Activated naive CD4-positive, alpha-beta T cell treated with anti-CD3 and anti-CD28 coated beads, Interleukin-2, amount 50 U/mL, for 72 hours (primary cell): ENCODE measurements at regions not wholly inside any gene's neighbourhood (a gene's known extent, or its start where the extent isn't known, plus 50 kb on each side); places are given as distances from the start of the nearest gene placed in this dataset.
"Not testable (repeated sequence)": the region's sequence is repeated elsewhere in the genome, so short reads cannot be mapped to it uniquely, and the experiment has no call there.

Experiments
- ATAC-seq, 2 donors: fragments of 150-1000 bp; cut with Tn5 transposase; 2 replicates each; pipeline ENCODE4 v1.10.0; 2021; ENCODE audit warnings: mild to moderate bottlenecking in 2 of 2, moderate library complexity in 2 of 2
- DNase-seq, 2 donors: peaks; one replicate each; pipeline ENCODE4 v3.0.0; 2021 to 2022; ENCODE audit warnings: low spot score in 2 of 2
- H3K27ac Mint-ChIP-seq, 2 donors: one replicate each; pipeline ENCODE4 v1.8.0; 2022; ENCODE audit warnings: mild to moderate bottlenecking in 2 of 2, mixed read lengths in 2 of 2
- H3K36me3 Mint-ChIP-seq, 2 donors: one replicate each; pipeline ENCODE4 v1.8.0; 2022; ENCODE audit warnings: mixed read lengths in 2 of 2
- H3K9me3 Mint-ChIP-seq, 2 donors: one replicate each; pipeline ENCODE4 v1.8.0; 2022; ENCODE audit warnings: mixed read lengths in 2 of 2

DNA sequence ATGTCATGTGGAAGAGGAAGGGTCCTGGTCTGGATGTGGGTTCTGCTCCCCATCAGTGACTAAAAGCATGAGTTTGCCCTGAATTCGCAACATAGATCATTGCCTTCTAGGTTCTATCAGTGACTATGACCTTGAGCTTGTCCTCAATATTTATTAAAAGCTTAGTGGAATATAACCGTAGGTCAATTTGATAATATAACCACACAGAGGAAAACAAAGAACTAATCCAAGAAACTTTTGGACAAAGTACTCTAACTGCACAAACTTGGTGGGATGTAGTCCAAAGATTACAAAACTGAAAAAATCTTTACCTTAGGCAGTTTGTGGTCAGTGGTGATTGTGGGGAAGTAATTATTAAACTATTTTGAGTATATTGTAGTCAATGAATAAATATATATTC lies 152.9 kb downstream of the CYP26A1 start:
- no peaks in the 10 kb centered on the region for H3K36me3 Mint-ChIP-seq
- no peak for ATAC-seq
- no peak for DNase-seq
- no peaks in the 10 kb centered on the region for H3K9me3 Mint-ChIP-seq
- no peak overlapping the region for H3K27ac Mint-ChIP-seq

DNA sequence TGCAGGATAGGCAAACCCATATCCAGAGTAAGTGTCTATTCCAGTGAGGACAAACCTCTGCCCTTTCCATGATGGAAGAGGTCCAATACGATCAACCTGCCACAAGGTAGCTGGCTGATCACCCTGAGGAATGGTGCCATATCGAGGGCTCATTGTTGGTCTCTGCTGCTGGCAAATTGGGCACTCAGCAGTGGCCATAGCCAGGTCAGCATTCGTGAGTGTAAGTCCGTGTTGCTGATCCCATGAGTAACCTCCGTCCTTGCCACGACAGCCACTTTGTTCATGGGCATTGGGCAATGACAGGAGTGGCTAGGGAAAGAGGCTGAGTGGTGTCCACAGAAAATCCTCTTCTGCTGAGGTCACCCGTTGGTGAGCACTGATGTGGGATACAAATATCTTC lies 156.9 kb downstream of the CYP26A1 start:
- H3K9me3 Mint-ChIP-seq, DNase-seq, H3K36me3 Mint-ChIP-seq, H3K27ac Mint-ChIP-seq, ATAC-seq: not testable (repeated sequence)

DNA sequence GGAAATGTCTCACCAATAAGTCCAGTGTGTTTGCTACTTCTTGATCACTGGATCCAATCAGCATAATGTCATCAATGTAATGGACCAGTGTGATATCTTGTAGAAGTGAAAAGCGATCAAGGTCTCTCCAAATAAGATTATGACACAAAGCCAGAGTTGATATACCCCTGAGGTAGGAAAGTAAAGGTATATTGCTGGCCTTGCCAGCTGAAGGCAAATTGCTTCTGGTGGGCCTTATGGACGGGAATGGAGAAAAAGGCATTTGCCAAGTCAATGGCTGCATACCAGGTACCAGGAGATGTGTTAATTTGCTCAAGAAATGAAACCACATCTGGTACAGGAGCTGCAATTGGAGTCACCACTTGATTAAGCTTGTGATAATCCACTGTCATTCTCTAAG lies 158.5 kb downstream of the CYP26A1 start:
- not testable (repeated sequence) for ATAC-seq, H3K36me3 Mint-ChIP-seq, DNase-seq, H3K27ac Mint-ChIP-seq, H3K9me3 Mint-ChIP-seq

DNA sequence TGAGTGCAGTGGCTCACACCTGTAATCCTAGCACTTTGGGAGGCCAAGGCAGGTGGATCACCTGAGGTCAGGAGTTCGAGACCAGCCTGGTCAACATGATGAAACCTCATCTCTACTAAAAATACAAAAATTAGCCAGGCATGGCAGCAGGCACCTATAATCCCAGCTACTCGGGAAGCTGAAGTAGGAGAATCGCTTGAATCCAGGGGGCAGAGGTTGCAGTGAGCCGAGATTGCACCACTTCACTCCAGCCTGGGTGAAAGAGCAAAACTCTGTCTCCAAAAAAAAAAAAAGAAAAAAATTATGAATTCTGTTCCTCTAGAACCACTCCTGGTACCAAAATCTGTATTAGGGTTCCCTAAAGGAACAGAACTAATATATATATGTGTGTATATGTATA lies 161.2 kb downstream of the CYP26A1 start:
- not testable (repeated sequence) for H3K9me3 Mint-ChIP-seq, ATAC-seq, DNase-seq, H3K36me3 Mint-ChIP-seq, H3K27ac Mint-ChIP-seq

DNA sequence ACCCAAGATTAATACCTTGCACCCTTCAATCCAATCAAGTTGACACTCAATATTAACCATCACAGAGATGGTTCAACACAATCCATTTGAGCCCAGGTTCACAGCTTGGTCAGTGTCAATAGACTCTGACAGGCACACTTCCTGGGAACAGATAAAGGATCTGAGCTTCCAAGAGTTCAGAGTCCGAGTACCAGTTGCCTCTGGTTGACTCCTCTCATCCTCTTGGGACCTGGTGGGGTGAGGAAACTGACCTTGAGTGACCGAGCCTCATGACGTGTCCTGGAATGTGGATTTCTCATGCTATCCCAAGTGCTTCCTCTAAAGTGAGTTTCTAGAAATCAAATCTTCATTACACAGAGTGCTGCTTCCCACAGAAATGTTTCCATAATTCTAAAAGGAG lies 162.0 kb downstream of the CYP26A1 start:
- no peaks in the 10 kb centered on the region for H3K36me3 Mint-ChIP-seq
- no peak overlapping the region for H3K27ac Mint-ChIP-seq
- ATAC-seq (no peak), DNase-seq (no peak)
- no peaks in the 10 kb centered on the region for H3K9me3 Mint-ChIP-seq

DNA sequence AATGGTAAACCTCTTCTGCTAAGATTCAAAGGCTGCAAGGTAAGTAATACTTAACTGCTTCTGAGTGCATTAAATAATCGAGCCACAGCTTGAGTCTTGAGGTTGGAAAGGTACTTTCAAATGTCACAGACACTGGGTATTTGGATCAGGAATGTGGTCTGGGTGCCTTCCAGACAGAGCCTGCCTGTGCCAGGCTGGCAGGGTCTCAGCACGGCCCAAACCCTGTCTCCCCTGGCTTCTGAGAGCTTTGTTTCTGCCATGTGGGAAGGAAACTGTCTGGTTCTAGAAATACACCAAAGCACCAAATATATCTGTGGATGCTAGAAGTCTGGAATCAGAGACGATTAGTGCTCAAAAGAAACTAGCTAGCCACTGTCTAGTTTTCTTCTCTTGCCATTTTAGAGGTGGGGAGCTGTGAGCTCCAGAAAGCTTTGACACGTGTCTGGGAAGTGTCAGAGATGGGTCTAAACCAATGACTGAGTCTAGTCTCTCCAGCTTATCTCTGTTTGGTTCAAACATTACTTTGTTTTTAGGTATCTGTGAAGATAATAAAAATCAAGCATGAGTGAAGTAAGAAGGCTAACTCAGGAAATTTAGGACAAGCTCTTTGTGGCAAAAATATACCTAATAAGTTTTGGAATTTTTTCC lies 162.8 kb downstream of the CYP26A1 start:
- H3K27ac Mint-ChIP-seq: no peak overlapping the region
- H3K36me3 Mint-ChIP-seq: no peaks in the 10 kb centered on the region
- no peak for ATAC-seq
- DNase-seq: no peak
- no peaks in the 10 kb centered on the region for H3K9me3 Mint-ChIP-seq

DNA sequence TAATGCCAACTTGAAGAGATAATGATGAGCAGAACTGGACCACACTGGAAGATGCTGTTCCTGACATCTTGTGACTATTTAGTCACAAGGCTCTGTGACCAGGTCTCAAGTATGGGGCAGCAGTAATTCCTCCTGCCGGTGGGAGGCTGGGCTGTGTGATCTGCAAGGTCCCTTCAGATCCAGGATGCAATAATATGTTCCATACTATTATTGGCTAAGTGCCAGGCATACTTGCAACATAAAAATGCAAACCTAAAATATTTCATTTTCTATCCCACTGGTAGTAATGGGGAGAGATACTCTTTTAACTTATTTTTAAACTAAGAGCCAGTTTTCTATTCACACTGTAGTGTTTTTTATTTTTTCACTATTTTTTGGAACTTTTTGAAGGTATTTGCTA lies 171.5 kb downstream of the CYP26A1 start:
- ATAC-seq: no peak
- H3K9me3 Mint-ChIP-seq: no peaks in the 10 kb centered on the region
- no peaks in the 10 kb centered on the region for H3K36me3 Mint-ChIP-seq
- no peak overlapping the region for H3K27ac Mint-ChIP-seq
- DNase-seq: no peak

DNA sequence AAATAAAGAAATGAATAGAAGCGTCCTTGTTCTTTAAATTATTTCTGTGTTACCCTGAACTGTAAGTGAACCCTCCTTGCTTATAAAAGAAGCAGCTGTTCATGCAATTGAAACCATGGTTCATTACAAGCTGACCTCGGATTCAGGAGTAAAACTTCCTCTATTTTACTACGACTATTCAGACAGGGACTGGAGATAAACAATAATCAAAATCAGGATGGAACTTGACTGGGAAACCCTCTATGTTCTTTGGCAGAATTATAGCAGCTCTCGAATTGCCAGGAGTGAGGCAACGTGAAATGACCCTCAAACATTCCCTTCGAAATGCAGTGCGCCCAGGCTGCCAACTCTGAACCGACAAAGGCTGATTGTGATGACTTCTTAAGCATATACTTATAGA lies 172.1 kb downstream of the CYP26A1 start:
- Mint-ChIP-seq H3K36me3 (no peaks in the 10 kb centered on the region), H3K9me3 (no peaks in the 10 kb centered on the region), H3K27ac (no peak overlapping the region)
- ATAC-seq (no peak), DNase-seq (no peak)

DNA sequence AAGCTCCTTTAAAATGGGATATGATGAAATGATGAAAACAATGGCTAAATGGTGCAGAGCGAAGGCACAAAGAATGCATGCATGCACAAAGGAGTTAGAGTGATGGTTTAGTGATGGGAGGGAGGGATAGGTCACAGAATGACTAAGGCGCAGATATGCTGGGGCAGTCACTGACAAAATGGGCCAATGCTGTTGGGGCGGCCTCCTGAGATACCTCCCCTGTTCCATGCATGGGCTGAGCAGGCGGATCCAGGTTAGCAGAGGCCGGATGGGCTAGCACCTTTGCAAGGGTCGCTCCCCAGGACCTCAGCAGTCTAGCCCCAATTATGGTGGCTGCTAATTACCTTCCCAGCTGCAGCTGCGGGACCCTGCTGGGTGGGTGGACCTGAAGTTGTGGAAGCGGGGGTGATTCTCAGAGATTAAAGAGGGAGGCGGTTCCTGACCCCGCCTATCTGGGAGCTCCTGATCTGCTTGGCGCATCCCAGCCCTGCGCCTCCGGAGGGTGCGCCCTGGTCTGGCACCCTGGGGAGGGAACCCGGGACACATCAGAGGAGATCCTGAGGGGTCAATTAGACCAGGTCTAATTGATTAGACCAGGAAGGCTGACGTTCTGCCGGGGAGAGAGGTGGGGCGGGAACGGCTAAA lies 175.0 kb downstream of the CYP26A1 start:
- ATAC-seq: no peak
- Mint-ChIP-seq H3K9me3 (no peaks in the 10 kb centered on the region), H3K36me3 (no peaks in the 10 kb centered on the region), H3K27ac (no peak overlapping the region)
- DNase-seq: no peak

DNA sequence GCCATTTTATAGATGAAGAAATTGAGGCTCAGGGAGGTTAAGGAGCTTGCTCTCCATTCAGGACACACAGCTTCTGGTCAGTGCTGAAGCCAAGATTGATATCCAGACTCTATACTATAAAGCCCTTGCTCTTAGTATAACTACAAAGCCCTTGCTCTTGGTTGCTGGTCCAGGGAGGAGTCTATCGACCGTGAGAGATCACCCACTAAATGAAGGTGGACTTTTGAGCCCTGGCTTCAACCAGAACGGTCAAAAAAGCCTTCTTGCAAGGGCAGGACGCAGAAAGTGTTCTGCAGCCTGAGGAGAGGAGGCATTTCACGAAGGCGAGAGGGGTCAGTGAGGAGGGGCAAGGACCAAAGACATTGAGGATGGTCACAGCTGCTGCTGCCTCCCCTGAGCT lies 176.3 kb downstream of the CYP26A1 start:
- Mint-ChIP-seq H3K9me3 (no peaks in the 10 kb centered on the region), H3K27ac (no peak overlapping the region), H3K36me3 (no peaks in the 10 kb centered on the region)
- ATAC-seq: no peak
- DNase-seq: no peak

DNA sequence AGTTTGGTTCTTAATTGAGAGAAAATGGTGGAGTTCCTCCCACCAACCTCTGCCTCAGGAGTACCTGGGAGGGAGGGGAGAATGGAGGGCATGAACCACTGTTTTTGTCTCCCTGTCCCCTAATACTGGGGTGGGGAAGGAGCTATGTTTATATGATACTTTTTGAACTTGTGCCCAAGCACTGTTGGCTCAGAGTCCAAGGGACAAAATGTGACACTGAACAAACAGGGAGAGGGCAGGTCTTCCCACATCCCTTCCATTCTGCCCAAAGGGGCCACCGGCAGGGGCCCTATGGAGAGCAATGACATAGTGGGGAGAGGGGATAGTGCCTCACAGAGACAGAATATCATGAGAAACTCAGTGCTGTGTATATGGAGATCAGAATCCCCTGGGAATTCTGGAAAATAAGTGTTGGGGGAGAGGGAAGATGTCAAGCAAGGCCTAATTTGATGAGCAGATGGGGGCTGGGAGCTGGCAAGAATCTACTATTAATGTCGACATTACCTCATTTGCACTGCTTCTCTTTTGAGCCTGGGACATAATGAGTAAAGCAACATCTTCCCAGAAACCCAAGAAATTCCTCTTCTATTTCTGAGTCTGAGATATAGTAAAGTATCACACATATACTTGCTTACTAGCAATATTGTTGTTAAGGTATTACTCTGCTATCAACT lies 180.6 kb downstream of the CYP26A1 start:
- no peak for ATAC-seq
- no peak overlapping the region for H3K27ac Mint-ChIP-seq
- no peaks in the 10 kb centered on the region for H3K9me3 Mint-ChIP-seq
- no peak for DNase-seq
- no peaks in the 10 kb centered on the region for H3K36me3 Mint-ChIP-seq

DNA sequence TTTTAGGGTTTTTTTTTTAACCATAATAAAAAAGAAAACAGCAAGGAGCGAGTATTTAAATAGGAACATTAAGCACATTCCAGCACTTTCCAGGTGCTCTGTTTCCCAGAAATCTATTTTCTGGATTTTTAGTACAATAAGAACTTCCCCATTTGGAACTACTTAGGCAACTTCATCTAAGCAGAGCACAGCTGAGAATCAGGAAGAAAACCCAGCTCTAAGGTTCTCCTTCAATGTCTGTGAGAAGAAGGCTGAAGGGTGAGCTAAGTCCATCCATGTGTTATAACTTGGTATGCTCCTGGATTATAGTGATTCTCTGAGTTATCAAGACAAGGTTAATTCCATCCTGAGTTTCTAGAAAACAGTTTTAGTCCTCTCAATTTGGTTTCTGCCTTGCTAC lies 181.9 kb downstream of the CYP26A1 start:
- Mint-ChIP-seq H3K9me3 (no peaks in the 10 kb centered on the region), H3K27ac (no peak overlapping the region), H3K36me3 (no peaks in the 10 kb centered on the region)
- no peak for ATAC-seq
- DNase-seq: no peak
